OCI-LY1 (cell line): ENCODE measurements at regions not wholly inside any gene's neighbourhood (a gene's known extent, or its start where the extent isn't known, plus 50 kb on each side); places are given as distances from the start of the nearest gene placed in this dataset.

Experiments
- EZH2 ChIP-seq: fragments of 200-600 bp; sonication (generic), shearing (Covaris generic); IDR thresholded peaks from 2 replicates; pipeline ENCODE4 v1.8.0; 2017; ENCODE audit warnings: borderline replicate concordance, mixed run types, mild to moderate bottlenecking, antibody characterized with exemption, low read length, moderate library complexity, mixed read lengths
- TF ChIP-seq, protein P1 (sequence below): fragments of 200-600 bp; sonication (generic), shearing (Covaris generic); IDR thresholded peaks from 2 replicates; pipeline ENCODE4 v1.5.1; 2017; ENCODE audit warnings: mild to moderate bottlenecking, antibody characterized with exemption, low read length, moderate library complexity, mixed read lengths

- TF ChIP-seq, protein P1, sequence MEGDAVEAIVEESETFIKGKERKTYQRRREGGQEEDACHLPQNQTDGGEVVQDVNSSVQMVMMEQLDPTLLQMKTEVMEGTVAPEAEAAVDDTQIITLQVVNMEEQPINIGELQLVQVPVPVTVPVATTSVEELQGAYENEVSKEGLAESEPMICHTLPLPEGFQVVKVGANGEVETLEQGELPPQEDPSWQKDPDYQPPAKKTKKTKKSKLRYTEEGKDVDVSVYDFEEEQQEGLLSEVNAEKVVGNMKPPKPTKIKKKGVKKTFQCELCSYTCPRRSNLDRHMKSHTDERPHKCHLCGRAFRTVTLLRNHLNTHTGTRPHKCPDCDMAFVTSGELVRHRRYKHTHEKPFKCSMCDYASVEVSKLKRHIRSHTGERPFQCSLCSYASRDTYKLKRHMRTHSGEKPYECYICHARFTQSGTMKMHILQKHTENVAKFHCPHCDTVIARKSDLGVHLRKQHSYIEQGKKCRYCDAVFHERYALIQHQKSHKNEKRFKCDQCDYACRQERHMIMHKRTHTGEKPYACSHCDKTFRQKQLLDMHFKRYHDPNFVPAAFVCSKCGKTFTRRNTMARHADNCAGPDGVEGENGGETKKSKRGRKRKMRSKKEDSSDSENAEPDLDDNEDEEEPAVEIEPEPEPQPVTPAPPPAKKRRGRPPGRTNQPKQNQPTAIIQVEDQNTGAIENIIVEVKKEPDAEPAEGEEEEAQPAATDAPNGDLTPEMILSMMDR: no peak
- no peak for TF ChIP-seq EZH2
These were observed 576.8 kb downstream of the UQCRFS1 start for GRCh38 chr19:28636016-28636629.
